ENCODE measurements at regions not wholly inside any gene's neighbourhood (a gene's known extent, or its start where the extent isn't known, plus 50 kb on each side); places are given as distances from the start of the nearest gene placed in this dataset.
"Not testable (repeated sequence)": the region's sequence is repeated elsewhere in the genome, so short reads cannot be mapped to it uniquely, and the experiment has no call there.

GRCh38 chr10:44569193-44570091 is 184.5 kb upstream of the CXCL12 start:
- DNase-seq: no peak

- no peak for DNase-seq
These were observed 186.8 kb upstream of the CXCL12 start for GRCh38 chr10:44571701-44572100.

- DNase-seq: no peak
These were observed 187.2 kb upstream of the CXCL12 start for GRCh38 chr10:44572146-44572545.

- DNase-seq: no peak
These were observed 188.9 kb upstream of the CXCL12 start for GRCh38 chr10:44573821-44574220.

GRCh38 chr10:44574596-44575480 is 189.9 kb upstream of the CXCL12 start:
- DNase-seq: no peak

- DNase-seq: no peak
These were observed 190.9 kb upstream of the CXCL12 start for GRCh38 chr10:44575601-44576380.

- no peak for DNase-seq
These were observed 191.8 kb upstream of the CXCL12 start for GRCh38 chr10:44576702-44577191.

GRCh38 chr10:44577533-44577932 is 192.6 kb upstream of the CXCL12 start:
- DNase-seq: no peak

- no peak for DNase-seq
These were observed 193.4 kb upstream of the CXCL12 start for GRCh38 chr10:44578271-44578670.

- not testable (repeated sequence) for DNase-seq
These were observed 194.1 kb upstream of the CXCL12 start for GRCh38 chr10:44578963-44579362.

- no peak for DNase-seq
These were observed 197.1 kb upstream of the CXCL12 start for GRCh38 chr10:44581996-44582395.

GRCh38 chr10:44587488-44588318 is 202.8 kb upstream of the CXCL12 start:
- DNase-seq: no peak

GRCh38 chr10:44589181-44589943 is 204.5 kb upstream of the CXCL12 start:
- no peak for DNase-seq

GRCh38 chr10:44589944-44590449 is 205.1 kb upstream of the CXCL12 start:
- DNase-seq: no peak

GRCh38 chr10:44591911-44592310 is 207.0 kb upstream of the CXCL12 start:
- no peak for DNase-seq

GRCh38 chr10:44593952-44594351 is 209.1 kb upstream of the CXCL12 start:
- DNase-seq: no peak

- DNase-seq: no peak
These were observed 222.2 kb upstream of the CXCL12 start for GRCh38 chr10:44607116-44607515.

GRCh38 chr10:44618910-44619309 is 234.0 kb upstream of the CXCL12 start:
- DNase-seq: no peak

GRCh38 chr10:44619521-44619920 is 234.6 kb upstream of the CXCL12 start:
- DNase-seq: no peak

GRCh38 chr10:44619975-44620374 is 235.1 kb upstream of the CXCL12 start:
- DNase-seq: no peak
